ENCODE measurements at regions not wholly inside any gene's neighbourhood (a gene's known extent, or its start where the extent isn't known, plus 50 kb on each side); places are given as distances from the start of the nearest gene placed in this dataset.

DNA sequence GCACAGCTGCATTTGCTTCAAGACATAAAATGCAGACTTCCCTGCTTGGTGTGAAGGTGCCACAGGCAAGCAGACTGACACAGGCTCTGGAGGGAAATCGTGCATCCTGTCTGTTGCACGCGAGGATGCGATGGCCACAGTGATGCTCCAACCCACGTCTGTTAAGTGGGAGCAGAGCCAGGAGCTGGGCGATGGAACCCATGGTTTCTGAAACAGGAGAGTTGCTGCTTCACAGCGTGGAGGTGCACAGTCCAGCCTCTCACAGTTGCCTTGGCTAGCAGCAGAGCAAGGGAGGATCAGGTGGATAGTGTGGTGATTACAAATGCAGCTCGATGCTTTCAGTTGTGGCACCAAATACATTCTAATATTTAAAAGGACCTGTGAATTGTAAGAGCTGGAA is 108.8 kb downstream of the TENT4A start:
- Histone ChIP-seq H3K9me3 (ENCODE audit: control insufficient read depth in 3 of 3, low read length in 3 of 3) (peaks cover 3 to 9% (median 4%) of the 10 kb centered on the region in 3 donors), H3K27ac (ENCODE audit: low read depth, low read length) (no peak overlapping the region), H3K36me3 (ENCODE audit: control insufficient read depth in 3 of 3, insufficient read depth in 3 of 3, low read length in 3 of 3) (no peaks in the 10 kb centered on the region), H3K9ac (ENCODE audit: low read depth in 1 of 3, low read length in 3 of 3) (no peak overlapping the region), H3K4me1 (ENCODE audit: control insufficient read depth in 3 of 3, insufficient read depth in 3 of 3, low read length in 3 of 3) (peaks cover 3 to 11% (median 9%) of the 10 kb centered on the region in 3 donors), H3K4me3 (ENCODE audit: low read length in 3 of 3) (peak overlapping the region in 1 of 3 donors; percentile 22), H3K27me3 (ENCODE audit: control insufficient read depth in 3 of 3, insufficient read depth in 3 of 3, low read length in 3 of 3) (peaks cover 0 to 3% (median 2%) of the 10 kb centered on the region in 3 donors)

DNA sequence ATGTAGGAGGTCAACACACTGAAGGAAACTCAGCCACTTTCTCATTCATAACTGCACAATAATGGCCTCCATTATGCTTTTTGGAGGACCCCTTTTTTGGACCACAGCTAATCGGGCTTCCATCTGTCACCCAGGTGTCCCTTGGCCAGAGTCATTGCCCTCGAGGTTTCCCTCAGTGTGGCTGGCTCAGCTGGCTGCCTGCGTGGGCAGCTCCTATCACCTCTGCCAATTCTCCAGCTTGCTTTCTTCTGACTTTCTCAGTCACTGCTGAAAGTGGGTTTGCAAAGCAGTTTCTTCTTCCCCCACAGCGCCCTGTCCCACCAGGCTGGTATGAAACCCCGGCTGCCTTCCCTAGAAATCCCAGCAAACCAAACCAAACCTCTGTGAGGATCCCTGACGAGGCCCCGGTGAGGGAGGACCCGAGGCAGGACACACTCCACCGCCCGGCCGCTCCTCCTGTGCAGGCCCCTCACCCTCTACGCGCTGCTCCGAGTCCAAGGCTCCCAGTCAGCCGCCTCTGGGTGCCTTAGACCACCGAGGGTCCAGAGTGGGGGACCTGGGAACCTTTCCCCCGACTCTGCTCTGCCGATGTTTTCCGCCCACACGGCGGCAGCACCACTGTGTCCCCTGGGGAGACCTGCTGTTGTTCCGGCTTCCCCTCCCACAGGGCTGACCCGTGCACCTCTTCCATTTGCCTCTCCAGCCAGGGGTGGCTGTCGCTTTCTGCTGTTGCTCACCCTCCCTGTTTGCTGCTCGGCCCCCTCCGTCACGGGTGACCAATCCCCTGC is 109.5 kb downstream of the TENT4A start:
- H3K27ac ChIP-seq (ENCODE audit: low read depth, low read length): no peak overlapping the region
- peaks cover 0 to 3% (median 2%) of the 10 kb centered on the region in 3 donors for H3K27me3 ChIP-seq (ENCODE audit: control insufficient read depth in 3 of 3, insufficient read depth in 3 of 3, low read length in 3 of 3)

DNA sequence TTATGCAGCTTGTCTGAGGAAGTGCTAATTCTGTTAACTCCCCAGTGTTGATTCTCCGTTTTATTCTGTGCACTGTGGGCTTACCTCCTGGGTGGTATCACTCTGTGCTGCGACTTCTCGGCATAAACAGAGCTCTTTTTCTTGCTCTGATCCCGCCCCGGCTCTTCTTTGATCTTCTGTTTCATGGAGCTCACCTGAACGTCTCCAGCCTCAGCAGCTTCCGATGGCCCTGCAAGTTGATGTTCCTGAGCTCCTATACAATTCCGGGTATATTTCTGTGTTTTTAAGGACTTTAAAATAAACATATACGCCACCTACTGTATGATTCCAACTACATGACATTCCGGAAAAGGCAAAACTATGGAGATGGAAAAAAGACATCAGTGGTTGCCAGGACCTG is 110.8 kb downstream of the TENT4A start:
- no peaks in the 10 kb centered on the region for H3K36me3 ChIP-seq (ENCODE audit: control insufficient read depth in 3 of 3, insufficient read depth in 3 of 3, low read length in 3 of 3)
- peaks cover 3 to 11% (median 9%) of the 10 kb centered on the region in 3 donors for H3K4me1 ChIP-seq (ENCODE audit: control insufficient read depth in 3 of 3, insufficient read depth in 3 of 3, low read length in 3 of 3)
- peaks cover 0 to 3% (median 0%) of the 10 kb centered on the region in 3 donors for H3K27me3 ChIP-seq (ENCODE audit: control insufficient read depth in 3 of 3, insufficient read depth in 3 of 3, low read length in 3 of 3)
- H3K9ac ChIP-seq (ENCODE audit: low read depth in 1 of 3, low read length in 3 of 3): no peak overlapping the region
- H3K27ac ChIP-seq (ENCODE audit: low read depth, low read length): no peak overlapping the region
- no peak overlapping the region for H3K4me3 ChIP-seq (ENCODE audit: low read length in 3 of 3)
- H3K9me3 ChIP-seq (ENCODE audit: control insufficient read depth in 3 of 3, low read length in 3 of 3): peaks cover 3 to 9% (median 4%) of the 10 kb centered on the region in 3 donors

More for the DNA sequence above, 109.5 kb downstream of the TENT4A start:
- H3K36me3 ChIP-seq (ENCODE audit: control insufficient read depth in 3 of 3, insufficient read depth in 3 of 3, low read length in 3 of 3): no peaks in the 10 kb centered on the region
- H3K9me3 ChIP-seq (ENCODE audit: control insufficient read depth in 3 of 3, low read length in 3 of 3): peaks cover 3 to 9% (median 4%) of the 10 kb centered on the region in 3 donors
- H3K4me1 ChIP-seq (ENCODE audit: control insufficient read depth in 3 of 3, insufficient read depth in 3 of 3, low read length in 3 of 3): peaks cover 3 to 11% (median 9%) of the 10 kb centered on the region in 3 donors
- no peak overlapping the region for H3K9ac ChIP-seq (ENCODE audit: low read depth in 1 of 3, low read length in 3 of 3)
- peak overlapping the region in 1 of 3 donors; percentile 22 for H3K4me3 ChIP-seq (ENCODE audit: low read length in 3 of 3)

DNA sequence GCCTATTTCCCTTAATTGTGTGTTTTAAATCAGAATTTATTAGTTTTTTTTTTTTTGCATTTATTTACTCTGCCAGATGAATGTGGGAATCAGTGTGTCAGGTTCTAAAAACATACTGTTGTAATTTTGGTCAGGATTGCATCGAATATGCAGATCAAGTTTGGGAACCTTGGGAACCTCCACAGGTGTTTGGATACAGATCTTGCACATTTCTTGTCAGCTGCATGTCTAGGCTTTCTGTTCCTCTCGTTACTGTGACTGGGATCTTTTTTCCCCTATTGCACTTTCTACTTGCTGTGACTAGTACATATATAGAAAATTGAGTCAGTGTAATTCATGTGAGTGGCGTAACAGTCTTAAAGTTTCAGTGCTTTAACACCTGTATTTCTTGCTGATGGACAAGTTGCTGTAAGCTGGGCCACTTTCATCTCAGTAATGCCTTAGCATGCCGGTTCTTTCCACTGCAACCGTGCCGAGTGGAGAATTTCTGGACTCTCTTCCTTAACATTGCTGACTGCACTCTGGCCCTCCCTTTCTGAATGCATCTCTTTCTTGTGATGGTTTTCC is 112.5 kb downstream of the TENT4A start:
- H3K27me3 ChIP-seq (ENCODE audit: control insufficient read depth in 3 of 3, insufficient read depth in 3 of 3, low read length in 3 of 3): no peaks in the 10 kb centered on the region
- H3K9ac ChIP-seq (ENCODE audit: low read depth in 1 of 3, low read length in 3 of 3): peak overlapping the region in 1 of 3 donors; percentile 23

DNA sequence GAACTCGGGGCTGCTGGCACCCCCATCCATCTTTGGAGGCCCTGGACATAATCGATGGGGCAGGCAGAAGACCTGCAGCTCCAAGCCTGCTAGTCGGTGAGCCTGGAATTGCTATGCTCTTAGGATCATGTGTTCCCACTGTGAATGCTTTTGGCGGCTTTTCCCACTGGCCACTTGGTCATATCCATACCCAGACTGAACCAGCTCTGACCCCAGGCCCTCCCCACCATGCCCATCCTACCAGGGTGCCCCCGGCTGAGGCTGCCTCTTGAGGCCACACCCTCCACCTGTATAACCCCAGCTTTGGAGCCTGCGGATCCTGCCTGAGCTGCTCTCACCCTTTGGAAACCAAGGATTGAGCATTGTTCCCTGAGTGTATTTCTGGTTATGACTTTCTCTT is 113.5 kb downstream of the TENT4A start:
- no peaks in the 10 kb centered on the region for H3K27me3 ChIP-seq (ENCODE audit: control insufficient read depth in 3 of 3, insufficient read depth in 3 of 3, low read length in 3 of 3)
- peaks cover 3 to 28% (median 9%) of the 10 kb centered on the region in 3 donors for H3K4me1 ChIP-seq (ENCODE audit: control insufficient read depth in 3 of 3, insufficient read depth in 3 of 3, low read length in 3 of 3)
- no peaks in the 10 kb centered on the region for H3K36me3 ChIP-seq (ENCODE audit: control insufficient read depth in 3 of 3, insufficient read depth in 3 of 3, low read length in 3 of 3)
- H3K9me3 ChIP-seq (ENCODE audit: control insufficient read depth in 3 of 3, low read length in 3 of 3): peaks cover 0 to 7% (median 4%) of the 10 kb centered on the region in 3 donors
- no peak overlapping the region for H3K4me3 ChIP-seq (ENCODE audit: low read length in 3 of 3)
- no peak overlapping the region for H3K27ac ChIP-seq (ENCODE audit: low read depth, low read length)
- no peak overlapping the region for H3K9ac ChIP-seq (ENCODE audit: low read depth in 1 of 3, low read length in 3 of 3)

More for the DNA sequence above, 112.5 kb downstream of the TENT4A start:
- Histone ChIP-seq H3K9me3 (ENCODE audit: control insufficient read depth in 3 of 3, low read length in 3 of 3) (peaks cover 3 to 8% (median 4%) of the 10 kb centered on the region in 3 donors), H3K27ac (ENCODE audit: low read depth, low read length) (peak overlapping the region; percentile 26), H3K4me3 (ENCODE audit: low read length in 3 of 3) (no peak overlapping the region), H3K36me3 (ENCODE audit: control insufficient read depth in 3 of 3, insufficient read depth in 3 of 3, low read length in 3 of 3) (no peaks in the 10 kb centered on the region), H3K4me1 (ENCODE audit: control insufficient read depth in 3 of 3, insufficient read depth in 3 of 3, low read length in 3 of 3) (peaks cover 3 to 19% (median 9%) of the 10 kb centered on the region in 3 donors)

DNA sequence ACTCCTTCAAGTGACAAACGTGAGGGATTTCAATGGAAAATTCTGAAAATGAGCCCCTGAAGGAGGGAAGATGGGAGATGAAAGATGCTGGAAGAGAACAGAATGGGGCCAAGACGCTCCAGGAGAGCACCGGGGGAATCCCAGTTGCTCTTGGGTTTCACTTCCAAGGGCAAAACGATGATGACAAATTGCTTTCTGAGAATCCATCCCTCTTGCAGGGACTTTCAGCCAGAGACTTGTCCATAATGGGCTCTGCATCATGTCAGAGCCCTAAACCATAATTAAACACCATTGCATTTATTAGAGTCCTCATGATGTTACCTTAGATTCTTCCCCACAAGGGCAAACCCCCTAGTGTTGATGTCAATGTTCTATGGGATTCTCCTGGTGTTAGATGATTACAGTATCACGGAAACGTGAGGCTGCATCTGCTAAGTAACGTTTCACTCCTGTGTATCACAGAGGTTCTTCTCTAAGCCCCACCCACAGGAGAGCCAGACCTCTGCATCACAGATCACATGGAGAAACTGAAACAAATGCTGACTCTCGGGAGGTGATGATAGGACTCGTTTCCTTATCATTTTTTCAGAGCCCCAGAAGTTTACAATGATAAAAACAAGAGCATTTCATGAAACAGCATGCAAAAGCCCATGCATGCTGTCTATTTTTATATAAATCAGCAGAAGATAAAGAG is 114.4 kb downstream of the TENT4A start:
- Histone ChIP-seq H3K4me3 (ENCODE audit: low read length in 3 of 3) (no peak overlapping the region), H3K9me3 (ENCODE audit: control insufficient read depth in 3 of 3, low read length in 3 of 3) (peaks cover 0 to 4% (median 0%) of the 10 kb centered on the region in 3 donors), H3K27ac (ENCODE audit: low read depth, low read length) (no peak overlapping the region), H3K27me3 (ENCODE audit: control insufficient read depth in 3 of 3, insufficient read depth in 3 of 3, low read length in 3 of 3) (no peaks in the 10 kb centered on the region), H3K36me3 (ENCODE audit: control insufficient read depth in 3 of 3, insufficient read depth in 3 of 3, low read length in 3 of 3) (no peaks in the 10 kb centered on the region), H3K9ac (ENCODE audit: low read depth in 1 of 3, low read length in 3 of 3) (no peak overlapping the region), H3K4me1 (ENCODE audit: control insufficient read depth in 3 of 3, insufficient read depth in 3 of 3, low read length in 3 of 3) (peaks cover 7 to 38% (median 16%) of the 10 kb centered on the region in 3 donors)

DNA sequence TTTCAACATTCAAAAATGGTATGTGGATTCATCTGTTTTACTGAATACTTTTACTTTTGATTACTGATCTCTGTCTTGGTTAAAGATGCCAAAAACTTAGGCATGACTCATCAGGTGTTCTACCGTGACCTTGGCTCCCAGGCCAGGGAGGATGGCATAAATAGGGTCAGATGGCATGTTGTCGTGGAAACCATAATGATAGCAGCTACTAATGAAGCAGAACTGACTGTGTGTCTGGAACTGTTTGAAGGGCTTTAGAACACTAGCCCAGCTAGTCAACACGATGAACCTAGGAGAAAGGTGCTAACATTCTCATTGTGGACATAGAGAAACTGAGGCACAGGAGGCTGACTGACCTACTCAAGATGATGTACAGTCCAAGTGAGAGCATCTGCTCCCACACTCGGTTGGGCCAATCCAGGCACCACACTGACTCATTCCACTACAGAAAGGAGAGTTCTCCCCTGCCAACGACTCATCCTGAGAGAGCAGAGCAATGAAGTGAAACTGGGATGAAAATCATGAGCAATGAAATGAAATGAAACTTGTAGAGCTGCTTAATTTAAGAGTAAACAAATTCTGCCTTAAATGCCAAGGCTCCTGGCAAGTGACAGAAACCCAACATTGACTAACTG is 116.0 kb downstream of the TENT4A start:
- H3K36me3 ChIP-seq (ENCODE audit: control insufficient read depth in 3 of 3, insufficient read depth in 3 of 3, low read length in 3 of 3): no peaks in the 10 kb centered on the region
- H3K27me3 ChIP-seq (ENCODE audit: control insufficient read depth in 3 of 3, insufficient read depth in 3 of 3, low read length in 3 of 3): no peaks in the 10 kb centered on the region

DNA sequence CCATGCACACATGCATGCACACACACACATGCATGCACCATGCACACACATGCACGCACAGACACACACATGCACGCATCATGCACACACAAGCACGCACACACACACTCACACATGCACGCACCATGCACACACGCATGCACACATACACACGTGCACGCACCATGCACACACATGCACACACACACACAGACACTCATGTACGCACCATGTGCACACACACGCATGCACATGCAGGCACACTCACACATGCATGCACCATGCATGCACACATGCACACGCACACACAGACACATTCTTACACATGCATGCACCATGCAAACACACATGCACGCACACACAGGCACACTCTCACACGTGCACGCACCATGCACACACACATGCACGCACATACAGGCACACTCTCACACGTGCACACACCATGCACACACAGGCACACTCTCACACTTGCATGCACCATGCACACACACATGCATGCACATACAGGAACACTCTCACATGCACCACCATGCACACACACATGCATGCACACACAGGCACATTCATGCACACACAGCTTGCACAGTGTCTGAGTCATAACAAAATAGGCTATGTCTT is 117.5 kb downstream of the TENT4A start:
- no peak overlapping the region for H3K9ac ChIP-seq (ENCODE audit: low read depth in 1 of 3, low read length in 3 of 3)
- no peaks in the 10 kb centered on the region for H3K9me3 ChIP-seq (ENCODE audit: control insufficient read depth in 3 of 3, low read length in 3 of 3)
- no peaks in the 10 kb centered on the region for H3K36me3 ChIP-seq (ENCODE audit: control insufficient read depth in 3 of 3, insufficient read depth in 3 of 3, low read length in 3 of 3)
- no peak overlapping the region for H3K4me3 ChIP-seq (ENCODE audit: low read length in 3 of 3)
- H3K27ac ChIP-seq (ENCODE audit: low read depth, low read length): no peak overlapping the region
- no peaks in the 10 kb centered on the region for H3K27me3 ChIP-seq (ENCODE audit: control insufficient read depth in 3 of 3, insufficient read depth in 3 of 3, low read length in 3 of 3)
- peaks cover 18 to 46% (median 22%) of the 10 kb centered on the region in 3 donors for H3K4me1 ChIP-seq (ENCODE audit: control insufficient read depth in 3 of 3, insufficient read depth in 3 of 3, low read length in 3 of 3)

More for the DNA sequence above, 116.0 kb downstream of the TENT4A start:
- peaks cover 18 to 47% (median 23%) of the 10 kb centered on the region in 3 donors for H3K4me1 ChIP-seq (ENCODE audit: control insufficient read depth in 3 of 3, insufficient read depth in 3 of 3, low read length in 3 of 3)
- H3K4me3 ChIP-seq (ENCODE audit: low read length in 3 of 3): no peak overlapping the region
- H3K9me3 ChIP-seq (ENCODE audit: control insufficient read depth in 3 of 3, low read length in 3 of 3): no peaks in the 10 kb centered on the region
- H3K27ac ChIP-seq (ENCODE audit: low read depth, low read length): no peak overlapping the region
- H3K9ac ChIP-seq (ENCODE audit: low read depth in 1 of 3, low read length in 3 of 3): no peak overlapping the region

All from skeletal muscle tissue (tissue), 3 donors.